ENCODE measurements at regions not wholly inside any gene's neighbourhood (a gene's known extent, or its start where the extent isn't known, plus 50 kb on each side); places are given as distances from the start of the nearest gene placed in this dataset.

- H3K9me2 ChIP-seq (ENCODE audit: insufficient read depth): no peaks in the 10 kb centered on the region
- H3K9me3 ChIP-seq (ENCODE audit: low read depth): no peaks in the 10 kb centered on the region
- no peak for DNase-seq
- H3F3A ChIP-seq (ENCODE audit: insufficient read depth): no peaks in the 10 kb centered on the region
- H3K4me2 ChIP-seq (ENCODE audit: unreplicated experiment): no peak overlapping the region
- in situ Hi-C loops (cut with MboI): no loop called here
- no peak overlapping the region for H3K9ac ChIP-seq
- TF ChIP-seq EZH2phosphoT487 (IDR thresholded peaks at IDR 0.05; ENCODE audit: insufficient read depth, low read depth) (no peak), EZH2 (IDR thresholded peaks at IDR 0.05; ENCODE audit: insufficient read depth, poor library complexity, severe bottlenecking) (no peak)
- H3K27me3 ChIP-seq (replicated peaks; ENCODE audit: insufficient read depth): no peaks in the 10 kb centered on the region
- H2AFZ ChIP-seq: no peak overlapping the region
- no peak overlapping the region for H3K4me3 ChIP-seq
- no peaks in the 10 kb centered on the region for H4K20me1 ChIP-seq (ENCODE audit: insufficient read depth)
- H3K79me2 ChIP-seq (ENCODE audit: insufficient read depth): no peaks in the 10 kb centered on the region
- H3K27ac ChIP-seq: no peak overlapping the region
- H3K4me1 ChIP-seq (ENCODE audit: insufficient read depth): no peaks in the 10 kb centered on the region
- no peaks in the 10 kb centered on the region for H3K36me3 ChIP-seq (ENCODE audit: low read depth)
Measured at GRCh38 chr3:166445865-166446264, 608.6 kb upstream of the BCHE start.

GRCh38 chr3:166444756-166445155, 607.5 kb upstream of the BCHE start:
- no peaks in the 10 kb centered on the region for H3K9me2 ChIP-seq (ENCODE audit: insufficient read depth)
- no peak for DNase-seq
- H3F3A ChIP-seq (ENCODE audit: insufficient read depth): no peaks in the 10 kb centered on the region
- no peak overlapping the region for H3K9ac ChIP-seq
- H3K36me3 ChIP-seq (ENCODE audit: low read depth): no peaks in the 10 kb centered on the region
- no peak for TF ChIP-seq EZH2phosphoT487 (IDR thresholded peaks at IDR 0.05; ENCODE audit: insufficient read depth, low read depth)
- TF ChIP-seq EZH2 (IDR thresholded peaks at IDR 0.05; ENCODE audit: insufficient read depth, poor library complexity, severe bottlenecking): no peak
- 41% methylated on average over 9 of the region's 9 CpGs for WGBS, 2 experiments (ENCODE audit: low coverage in 1 of 2, low lambda C conversion rate in 2 of 2, missing lambda C conversion rate in 2 of 2)
- H3K27ac ChIP-seq: no peak overlapping the region
- no peaks in the 10 kb centered on the region for H3K79me2 ChIP-seq (ENCODE audit: insufficient read depth)
- H3K9me3 ChIP-seq (ENCODE audit: low read depth): no peaks in the 10 kb centered on the region
- H3K4me3 ChIP-seq: no peak overlapping the region
- no peak overlapping the region for H2AFZ ChIP-seq
- no peaks in the 10 kb centered on the region for H4K20me1 ChIP-seq (ENCODE audit: insufficient read depth)
- in situ Hi-C loops (cut with MboI): no loop called here
- H3K27me3 ChIP-seq (replicated peaks; ENCODE audit: insufficient read depth): no peaks in the 10 kb centered on the region
- no peaks in the 10 kb centered on the region for H3K4me1 ChIP-seq (ENCODE audit: insufficient read depth)
- H3K4me2 ChIP-seq (ENCODE audit: unreplicated experiment): no peak overlapping the region

GRCh38 chr3:166444336-166444735, 607.1 kb upstream of the BCHE start:
- Histone ChIP-seq H3K9me3 (ENCODE audit: low read depth) (no peaks in the 10 kb centered on the region), H3F3A (ENCODE audit: insufficient read depth) (no peaks in the 10 kb centered on the region), H3K79me2 (ENCODE audit: insufficient read depth) (no peaks in the 10 kb centered on the region), H3K9me2 (ENCODE audit: insufficient read depth) (no peaks in the 10 kb centered on the region), H3K9ac (no peak overlapping the region), H3K27me3 (replicated peaks; ENCODE audit: insufficient read depth) (no peaks in the 10 kb centered on the region), H3K4me2 (ENCODE audit: unreplicated experiment) (no peak overlapping the region), H3K4me3 (no peak overlapping the region), H3K36me3 (ENCODE audit: low read depth) (no peaks in the 10 kb centered on the region), H3K4me1 (ENCODE audit: insufficient read depth) (no peaks in the 10 kb centered on the region), H4K20me1 (ENCODE audit: insufficient read depth) (no peaks in the 10 kb centered on the region), H2AFZ (no peak overlapping the region), H3K27ac (no peak overlapping the region)
- in situ Hi-C loops (cut with MboI): no loop called here
- no peak for TF ChIP-seq EZH2 (IDR thresholded peaks at IDR 0.05; ENCODE audit: insufficient read depth, poor library complexity, severe bottlenecking)
- no peak for TF ChIP-seq EZH2phosphoT487 (IDR thresholded peaks at IDR 0.05; ENCODE audit: insufficient read depth, low read depth)
- no peak for DNase-seq
- 14 to 19% methylated on average over 4 of the region's 4 CpGs for WGBS, 2 experiments (ENCODE audit: low coverage in 1 of 2, low lambda C conversion rate in 2 of 2, missing lambda C conversion rate in 2 of 2)

- no peak overlapping the region for H3K9ac ChIP-seq
- no peaks in the 10 kb centered on the region for H3F3A ChIP-seq (ENCODE audit: insufficient read depth)
- no peak overlapping the region for H2AFZ ChIP-seq
- no peak overlapping the region for H3K4me3 ChIP-seq
- peaks cover 3% of the 10 kb centered on the region for H3K9me3 ChIP-seq (ENCODE audit: low read depth)
- H4K20me1 ChIP-seq (ENCODE audit: insufficient read depth): no peaks in the 10 kb centered on the region
- no peaks in the 10 kb centered on the region for H3K4me1 ChIP-seq (ENCODE audit: insufficient read depth)
- H3K79me2 ChIP-seq (ENCODE audit: insufficient read depth): no peaks in the 10 kb centered on the region
- H3K27ac ChIP-seq: no peak overlapping the region
- in situ Hi-C loops (cut with MboI): no loop called here
- TF ChIP-seq EZH2 (IDR thresholded peaks at IDR 0.05; ENCODE audit: insufficient read depth, poor library complexity, severe bottlenecking): no peak
- TF ChIP-seq EZH2phosphoT487 (IDR thresholded peaks at IDR 0.05; ENCODE audit: insufficient read depth, low read depth): no peak
- no peak overlapping the region for H3K4me2 ChIP-seq (ENCODE audit: unreplicated experiment)
- no peaks in the 10 kb centered on the region for H3K9me2 ChIP-seq (ENCODE audit: insufficient read depth)
- no peaks in the 10 kb centered on the region for H3K36me3 ChIP-seq (ENCODE audit: low read depth)
- DNase-seq: no peak
- 27 to 34% methylated on average over 3 of the region's 3 CpGs for WGBS, 2 experiments (ENCODE audit: low coverage in 1 of 2, low lambda C conversion rate in 2 of 2, missing lambda C conversion rate in 2 of 2)
- H3K27me3 ChIP-seq (replicated peaks; ENCODE audit: insufficient read depth): no peaks in the 10 kb centered on the region
Measured at GRCh38 chr3:166435469-166436057, 598.3 kb upstream of the BCHE start.

- Histone ChIP-seq H3K9me2 (ENCODE audit: insufficient read depth) (no peaks in the 10 kb centered on the region), H3F3A (ENCODE audit: insufficient read depth) (no peaks in the 10 kb centered on the region), H3K4me3 (no peak overlapping the region), H3K79me2 (ENCODE audit: insufficient read depth) (no peaks in the 10 kb centered on the region), H3K4me1 (ENCODE audit: insufficient read depth) (no peaks in the 10 kb centered on the region), H3K4me2 (ENCODE audit: unreplicated experiment) (no peak overlapping the region), H3K27ac (no peak overlapping the region), H2AFZ (no peak overlapping the region), H3K9ac (no peak overlapping the region), H3K27me3 (replicated peaks; ENCODE audit: insufficient read depth) (no peaks in the 10 kb centered on the region), H4K20me1 (ENCODE audit: insufficient read depth) (no peaks in the 10 kb centered on the region), H3K36me3 (ENCODE audit: low read depth) (no peaks in the 10 kb centered on the region), H3K9me3 (ENCODE audit: low read depth) (peaks cover 3% of the 10 kb centered on the region)
- in situ Hi-C loops (cut with MboI): no loop called here
- TF ChIP-seq EZH2phosphoT487 (IDR thresholded peaks at IDR 0.05; ENCODE audit: insufficient read depth, low read depth) (no peak), EZH2 (IDR thresholded peaks at IDR 0.05; ENCODE audit: insufficient read depth, poor library complexity, severe bottlenecking) (no peak)
- no peak for DNase-seq
- WGBS, 2 experiments (ENCODE audit: low coverage in 1 of 2, low lambda C conversion rate in 2 of 2, missing lambda C conversion rate in 2 of 2): 31 to 33% methylated on average over 2 of the region's 2 CpGs
Measured at GRCh38 chr3:166433060-166433459, 595.8 kb upstream of the BCHE start.
